IPS-NIHi11 (cell line): ENCODE measurements at regions not wholly inside any gene's neighbourhood (a gene's known extent, or its start where the extent isn't known, plus 50 kb on each side); places are given as distances from the start of the nearest gene placed in this dataset.

ENCODE experiments used
- DNase-seq: peaks from one replicate; pipeline ENCODE4 v3.0.0; 2012; ENCODE audit warnings: mixed read lengths, low spot score

GRCh38 chr7:137172105-137172590 is 171.4 kb downstream of the PTN start:
- DNase-seq, result no peak

- DNase-seq, result peak; percentile 72
Observed at GRCh38 chr7:137169282-137169698, 174.2 kb downstream of the PTN start.

GRCh38 chr7:137167609-137168008 is 175.9 kb downstream of the PTN start:
- DNase-seq, result no peak

- no peak for DNase-seq
Observed at GRCh38 chr7:137166363-137166762, 177.2 kb downstream of the PTN start.

GRCh38 chr7:137165786-137166185 is 177.7 kb downstream of the PTN start:
- DNase-seq, result no peak

- no peak for DNase-seq
Observed at GRCh38 chr7:137165241-137165640, 178.3 kb downstream of the PTN start.

GRCh38 chr7:137164251-137164650 is 179.3 kb downstream of the PTN start:
- no peak for DNase-seq

- DNase-seq, result no peak
Observed at GRCh38 chr7:137160236-137160635, 183.3 kb downstream of the PTN start.

- DNase-seq, result no peak
Observed at GRCh38 chr7:137157256-137157655, 186.3 kb downstream of the PTN start.

GRCh38 chr7:137151690-137152052 is 191.9 kb downstream of the PTN start:
- DNase-seq, result no peak

GRCh38 chr7:137151041-137151689 is 192.4 kb downstream of the PTN start:
- no peak for DNase-seq

- DNase-seq, result no peak
Observed at GRCh38 chr7:137147338-137147720, 196.2 kb downstream of the PTN start.

- DNase-seq, result no peak
Observed at GRCh38 chr7:137146552-137147337, 196.8 kb downstream of the PTN start.

- DNase-seq, result no peak
Observed at GRCh38 chr7:137146012-137146455, 197.5 kb downstream of the PTN start.

GRCh38 chr7:137142376-137142775 is 201.2 kb downstream of the PTN start:
- no peak for DNase-seq

- DNase-seq, result no peak
Observed at GRCh38 chr7:137135654-137136350, 207.7 kb downstream of the PTN start.

GRCh38 chr7:137130751-137131158 is 212.8 kb downstream of the PTN start:
- no peak for DNase-seq

- no peak for DNase-seq
Observed at GRCh38 chr7:137129025-137129424, 214.5 kb downstream of the PTN start.

GRCh38 chr7:137127806-137128205 is 215.7 kb downstream of the PTN start:
- DNase-seq, result no peak

GRCh38 chr7:137127058-137127457 is 216.5 kb downstream of the PTN start:
- no peak for DNase-seq

- DNase-seq, result no peak
Observed at GRCh38 chr7:137122145-137122544, 221.4 kb downstream of the PTN start.

- DNase-seq, result no peak
Observed at GRCh38 chr7:137120690-137121089, 222.8 kb downstream of the PTN start.

- DNase-seq, result no peak
Observed at GRCh38 chr7:137110535-137110934, 233.0 kb downstream of the PTN start.
